Activated CD4-positive, alpha-beta T cell treated with anti-CD3 and anti-CD28 coated beads, Interleukin-2, amount 50 U/mL, for 48 hours (primary cell): ENCODE measurements at regions not wholly inside any gene's neighbourhood (a gene's known extent, or its start where the extent isn't known, plus 50 kb on each side); places are given as distances from the start of the nearest gene placed in this dataset.
"Not testable (repeated sequence)": the region's sequence is repeated elsewhere in the genome, so short reads cannot be mapped to it uniquely, and the experiment has no call there.

Source experiments
- DNase-seq, 2 experiments: peaks; one replicate each; pipeline ENCODE4 v3.0.0-alpha.2; 2020

- no peak for DNase-seq
Measured at GRCh38 chr3:67167481-67167880, 169.4 kb downstream of the KBTBD8 start.

- DNase-seq = no peak
Measured at GRCh38 chr3:67171841-67172240, 173.7 kb downstream of the KBTBD8 start.

- DNase-seq = not testable (repeated sequence)
Measured at GRCh38 chr3:67173130-67173529, 175.0 kb downstream of the KBTBD8 start.

- DNase-seq = no peak
Measured at GRCh38 chr3:67176396-67176795, 178.3 kb downstream of the KBTBD8 start.

- no peak for DNase-seq
Measured at GRCh38 chr3:67192466-67192865, 194.4 kb downstream of the KBTBD8 start.

GRCh38 chr3:67196677-67197076 lies 198.6 kb downstream of the KBTBD8 start:
- no peak for DNase-seq

GRCh38 chr3:67198374-67198773 lies 200.3 kb downstream of the KBTBD8 start:
- DNase-seq = no peak

- no peak for DNase-seq
Measured at GRCh38 chr3:67200618-67201017, 202.5 kb downstream of the KBTBD8 start.

GRCh38 chr3:67201026-67201425 lies 202.9 kb downstream of the KBTBD8 start:
- no peak for DNase-seq

GRCh38 chr3:67202053-67202452 lies 203.9 kb downstream of the KBTBD8 start:
- DNase-seq = no peak

GRCh38 chr3:67204951-67205350 lies 206.8 kb downstream of the KBTBD8 start:
- no peak for DNase-seq

- no peak for DNase-seq
Measured at GRCh38 chr3:67215690-67216089, 217.6 kb downstream of the KBTBD8 start.

- DNase-seq = no peak
Measured at GRCh38 chr3:67227030-67227429, 228.9 kb downstream of the KBTBD8 start.

GRCh38 chr3:67228136-67228535 lies 230.0 kb downstream of the KBTBD8 start:
- no peak for DNase-seq

GRCh38 chr3:67232642-67233041 lies 234.5 kb downstream of the KBTBD8 start:
- DNase-seq = no peak

- no peak for DNase-seq
Measured at GRCh38 chr3:67239353-67239752, 241.2 kb downstream of the KBTBD8 start.

- DNase-seq = no peak
Measured at GRCh38 chr3:67241084-67241483, 243.0 kb downstream of the KBTBD8 start.

GRCh38 chr3:67244130-67244529 lies 246.0 kb downstream of the KBTBD8 start:
- DNase-seq = no peak

GRCh38 chr3:67245545-67245944 lies 247.4 kb downstream of the KBTBD8 start:
- DNase-seq = no peak

- no peak for DNase-seq
Measured at GRCh38 chr3:67248726-67249125, 250.6 kb downstream of the KBTBD8 start.

- DNase-seq = not testable (repeated sequence)
Measured at GRCh38 chr3:67252906-67253305, 254.8 kb downstream of the KBTBD8 start.

- DNase-seq = no peak
Measured at GRCh38 chr3:67278015-67278618, 280.0 kb downstream of the KBTBD8 start.

GRCh38 chr3:67286586-67286985 lies 288.5 kb downstream of the KBTBD8 start:
- no peak for DNase-seq

- no peak for DNase-seq
Measured at GRCh38 chr3:67288466-67289106, 290.5 kb downstream of the KBTBD8 start.

GRCh38 chr3:67289626-67290025 lies 291.5 kb downstream of the KBTBD8 start:
- DNase-seq = no peak
